ENCODE measurements at regions not wholly inside any gene's neighbourhood (a gene's known extent, or its start where the extent isn't known, plus 50 kb on each side); places are given as distances from the start of the nearest gene placed in this dataset.
"Not testable (repeated sequence)": the region's sequence is repeated elsewhere in the genome, so short reads cannot be mapped to it uniquely, and the experiment has no call there.

DNA sequence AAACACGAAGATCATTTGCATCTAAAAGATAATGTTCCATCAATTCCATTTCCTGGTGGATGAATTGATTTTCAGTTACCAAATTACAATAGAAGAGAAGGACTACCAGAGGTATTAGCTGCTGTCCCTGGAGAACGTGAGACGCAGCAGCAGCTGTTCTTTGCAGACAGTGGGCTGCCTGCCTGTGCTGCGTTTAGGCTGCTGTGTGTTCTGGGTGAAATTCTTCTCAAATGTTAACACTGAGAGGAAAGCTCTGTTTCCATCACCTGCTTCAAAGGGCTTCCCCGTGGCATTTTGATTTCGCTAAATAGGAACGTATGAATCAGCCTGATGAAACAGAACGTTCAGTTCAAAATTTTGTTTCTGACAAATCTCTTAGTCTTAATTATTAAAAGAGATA, 362.2 kb downstream of the C6orf118 start:
- Histone ChIP-seq H3K4me3 (ENCODE audit: low read depth, low read length) (no peak overlapping the region), H3K27ac (ENCODE audit: low read depth, low read length) (no peak overlapping the region), H3K27me3 (ENCODE audit: control insufficient read depth, insufficient read depth, low read length) (no peaks in the 10 kb centered on the region), H3K36me3 (ENCODE audit: control insufficient read depth, insufficient read depth, low read length) (no peaks in the 10 kb centered on the region), H3K9ac (ENCODE audit: low read depth, low read length) (no peak overlapping the region), H3K4me1 (ENCODE audit: control insufficient read depth, insufficient read depth, low read length) (no peaks in the 10 kb centered on the region), H3K9me3 (ENCODE audit: control insufficient read depth, insufficient read depth, low read length) (peaks cover 3% of the 10 kb centered on the region; the same call in 1 of the 2 replicates)

DNA sequence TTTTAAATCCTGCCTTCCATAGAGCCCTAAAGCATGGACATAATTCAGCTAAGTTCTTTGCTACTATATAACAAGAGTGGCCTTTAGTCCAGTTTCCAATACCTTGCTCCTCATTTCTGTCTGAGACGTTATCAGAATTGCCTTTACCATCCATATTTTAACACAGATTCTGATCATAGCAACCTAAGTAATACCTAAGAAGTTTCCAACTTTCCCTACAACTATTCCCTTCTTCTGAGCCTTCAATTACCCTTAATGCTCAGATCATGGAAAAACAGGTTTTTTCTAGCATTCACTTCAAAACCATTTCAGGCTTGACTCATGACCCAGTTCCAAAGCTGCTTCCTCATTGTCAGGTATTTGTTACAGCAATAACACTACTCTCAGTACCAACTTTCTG, 367.1 kb downstream of the C6orf118 start:
- Histone ChIP-seq H3K4me3 (ENCODE audit: low read depth, low read length) (no peak overlapping the region), H3K27ac (ENCODE audit: low read depth, low read length) (no peak overlapping the region), H3K4me1 (ENCODE audit: control insufficient read depth, insufficient read depth, low read length) (no peaks in the 10 kb centered on the region), H3K36me3 (ENCODE audit: control insufficient read depth, insufficient read depth, low read length) (no peaks in the 10 kb centered on the region), H3K27me3 (ENCODE audit: control insufficient read depth, insufficient read depth, low read length) (no peaks in the 10 kb centered on the region), H3K9ac (ENCODE audit: low read depth, low read length) (no peak overlapping the region), H3K9me3 (ENCODE audit: control insufficient read depth, insufficient read depth, low read length) (peaks cover 3% of the 10 kb centered on the region; the same call in 1 of the 2 replicates)

GRCh38 chr6:164933238-164933794, 376.1 kb downstream of the C6orf118 start:
- H3K4me1 ChIP-seq (ENCODE audit: control insufficient read depth, insufficient read depth, low read length); H3K27me3 ChIP-seq (ENCODE audit: control insufficient read depth, insufficient read depth, low read length); H3K4me3 ChIP-seq (ENCODE audit: low read depth, low read length); H3K27ac ChIP-seq (ENCODE audit: low read depth, low read length); H3K9ac ChIP-seq (ENCODE audit: low read depth, low read length); H3K36me3 ChIP-seq (ENCODE audit: control insufficient read depth, insufficient read depth, low read length): not testable (repeated sequence)
- peaks cover 18% of the 10 kb centered on the region for H3K9me3 ChIP-seq (ENCODE audit: control insufficient read depth, insufficient read depth, low read length)

- Histone ChIP-seq H3K4me3 (ENCODE audit: low read depth, low read length) (no peak overlapping the region), H3K27me3 (ENCODE audit: control insufficient read depth, insufficient read depth, low read length) (no peaks in the 10 kb centered on the region), H3K36me3 (ENCODE audit: control insufficient read depth, insufficient read depth, low read length) (no peaks in the 10 kb centered on the region), H3K4me1 (ENCODE audit: control insufficient read depth, insufficient read depth, low read length) (no peaks in the 10 kb centered on the region), H3K9ac (ENCODE audit: low read depth, low read length) (no peak overlapping the region), H3K9me3 (ENCODE audit: control insufficient read depth, insufficient read depth, low read length) (peaks cover 18% of the 10 kb centered on the region), H3K27ac (ENCODE audit: low read depth, low read length) (no peak overlapping the region)
Measured at GRCh38 chr6:164929408-164929977, 379.9 kb downstream of the C6orf118 start.

- H3K27ac ChIP-seq (ENCODE audit: low read depth, low read length): no peak overlapping the region
- H3K4me1 ChIP-seq (ENCODE audit: control insufficient read depth, insufficient read depth, low read length): no peaks in the 10 kb centered on the region
Measured at GRCh38 chr6:164928728-164929407, 380.5 kb downstream of the C6orf118 start.

DNA sequence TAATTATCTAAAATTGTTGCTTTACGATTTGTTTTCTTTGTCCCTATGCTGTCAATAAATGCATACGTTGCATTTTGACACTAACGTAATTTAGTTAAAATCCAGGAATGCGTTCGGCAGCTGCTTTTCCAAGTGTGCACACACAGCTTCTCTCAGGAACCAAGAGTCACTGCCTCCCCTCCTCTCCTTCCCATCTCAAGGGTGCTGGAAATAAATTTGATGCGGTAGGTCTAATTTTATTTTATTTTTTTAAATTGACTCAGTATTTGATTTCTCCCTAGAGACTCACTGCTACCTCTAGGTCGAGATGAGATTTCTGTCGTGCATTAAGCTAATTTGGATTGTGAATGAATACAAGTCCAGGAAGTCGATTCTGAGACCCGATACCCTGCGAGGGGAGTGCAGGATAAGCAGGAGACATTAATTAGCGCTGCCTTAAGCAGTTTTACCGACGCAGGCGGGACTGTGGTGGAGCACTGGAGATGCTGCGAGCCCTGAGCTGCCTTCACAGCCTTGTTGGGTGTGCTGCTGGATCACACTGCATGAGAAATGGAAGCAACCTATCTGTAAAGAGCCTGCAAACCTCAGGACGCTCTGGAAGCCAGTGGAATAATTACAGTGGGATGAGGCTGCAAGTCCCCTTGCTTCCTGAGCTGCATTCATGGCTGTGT, 381.2 kb downstream of the C6orf118 start:
- H3K4me1 ChIP-seq (ENCODE audit: control insufficient read depth, insufficient read depth, low read length): no peaks in the 10 kb centered on the region
- H3K9me3 ChIP-seq (ENCODE audit: control insufficient read depth, insufficient read depth, low read length): peaks cover 18% of the 10 kb centered on the region
- H3K36me3 ChIP-seq (ENCODE audit: control insufficient read depth, insufficient read depth, low read length): no peaks in the 10 kb centered on the region
- H3K9ac ChIP-seq (ENCODE audit: low read depth, low read length): no peak overlapping the region
- H3K27ac ChIP-seq (ENCODE audit: low read depth, low read length): no peak overlapping the region
- no peak overlapping the region for H3K4me3 ChIP-seq (ENCODE audit: low read depth, low read length)
- H3K27me3 ChIP-seq (ENCODE audit: control insufficient read depth, insufficient read depth, low read length): no peaks in the 10 kb centered on the region

More at GRCh38 chr6:164928728-164929407, 380.5 kb downstream of the C6orf118 start:
- Histone ChIP-seq H3K36me3 (ENCODE audit: control insufficient read depth, insufficient read depth, low read length) (no peaks in the 10 kb centered on the region), H3K27me3 (ENCODE audit: control insufficient read depth, insufficient read depth, low read length) (no peaks in the 10 kb centered on the region), H3K9me3 (ENCODE audit: control insufficient read depth, insufficient read depth, low read length) (peaks cover 18% of the 10 kb centered on the region), H3K4me3 (ENCODE audit: low read depth, low read length) (no peak overlapping the region), H3K9ac (ENCODE audit: low read depth, low read length) (no peak overlapping the region)

GRCh38 chr6:164927288-164928056, 381.9 kb downstream of the C6orf118 start:
- Histone ChIP-seq H3K36me3 (ENCODE audit: control insufficient read depth, insufficient read depth, low read length) (no peaks in the 10 kb centered on the region), H3K9me3 (ENCODE audit: control insufficient read depth, insufficient read depth, low read length) (peaks cover 14% of the 10 kb centered on the region), H3K27ac (ENCODE audit: low read depth, low read length) (no peak overlapping the region), H3K9ac (ENCODE audit: low read depth, low read length) (no peak overlapping the region), H3K4me1 (ENCODE audit: control insufficient read depth, insufficient read depth, low read length) (no peaks in the 10 kb centered on the region), H3K27me3 (ENCODE audit: control insufficient read depth, insufficient read depth, low read length) (no peaks in the 10 kb centered on the region), H3K4me3 (ENCODE audit: low read depth, low read length) (no peak overlapping the region)

GRCh38 chr6:164926686-164927085, 382.7 kb downstream of the C6orf118 start:
- Histone ChIP-seq H3K9me3 (ENCODE audit: control insufficient read depth, insufficient read depth, low read length) (peaks cover 9% of the 10 kb centered on the region; the same call in 1 of the 2 replicates), H3K4me1 (ENCODE audit: control insufficient read depth, insufficient read depth, low read length) (no peaks in the 10 kb centered on the region), H3K9ac (ENCODE audit: low read depth, low read length) (no peak overlapping the region)

GRCh38 chr6:164925681-164926530, 383.5 kb downstream of the C6orf118 start:
- Histone ChIP-seq H3K4me1 (ENCODE audit: control insufficient read depth, insufficient read depth, low read length) (no peaks in the 10 kb centered on the region), H3K27ac (ENCODE audit: low read depth, low read length) (no peak overlapping the region), H3K9me3 (ENCODE audit: control insufficient read depth, insufficient read depth, low read length) (peaks cover 1% of the 10 kb centered on the region; the same call in 1 of the 2 replicates), H3K9ac (ENCODE audit: low read depth, low read length) (no peak overlapping the region), H3K36me3 (ENCODE audit: control insufficient read depth, insufficient read depth, low read length) (no peaks in the 10 kb centered on the region), H3K4me3 (ENCODE audit: low read depth, low read length) (no peak overlapping the region), H3K27me3 (ENCODE audit: control insufficient read depth, insufficient read depth, low read length) (no peaks in the 10 kb centered on the region)

More at GRCh38 chr6:164926686-164927085, 382.7 kb downstream of the C6orf118 start:
- Histone ChIP-seq H3K27ac (ENCODE audit: low read depth, low read length) (no peak overlapping the region), H3K36me3 (ENCODE audit: control insufficient read depth, insufficient read depth, low read length) (no peaks in the 10 kb centered on the region), H3K4me3 (ENCODE audit: low read depth, low read length) (no peak overlapping the region), H3K27me3 (ENCODE audit: control insufficient read depth, insufficient read depth, low read length) (no peaks in the 10 kb centered on the region)

- H3K36me3 ChIP-seq (ENCODE audit: control insufficient read depth, insufficient read depth, low read length): no peaks in the 10 kb centered on the region
- H3K9ac ChIP-seq (ENCODE audit: low read depth, low read length): no peak overlapping the region
- H3K4me3 ChIP-seq (ENCODE audit: low read depth, low read length): no peak overlapping the region
- no peaks in the 10 kb centered on the region for H3K27me3 ChIP-seq (ENCODE audit: control insufficient read depth, insufficient read depth, low read length)
- H3K4me1 ChIP-seq (ENCODE audit: control insufficient read depth, insufficient read depth, low read length): no peaks in the 10 kb centered on the region
- H3K27ac ChIP-seq (ENCODE audit: low read depth, low read length): no peak overlapping the region
- no peaks in the 10 kb centered on the region for H3K9me3 ChIP-seq (ENCODE audit: control insufficient read depth, insufficient read depth, low read length)
Measured at GRCh38 chr6:164924674-164925073, 384.7 kb downstream of the C6orf118 start.

All from HUES48 (cell line).